Fibroblast of villous mesenchyme (primary cell): ENCODE measurements at regions not wholly inside any gene's neighbourhood (a gene's known extent, or its start where the extent isn't known, plus 50 kb on each side); places are given as distances from the start of the nearest gene placed in this dataset.

Source experiments
- DNase-seq: peaks from one replicate; pipeline ENCODE4 v3.0.0-alpha.2; 2010; ENCODE audit warnings: low read depth
- H3K4me3 ChIP-seq: 2 replicates; pipeline ENCODE4 v1.5.1; 2011; ENCODE audit warnings: low read depth, mild to moderate bottlenecking, low read length
- TF ChIP-seq, protein P1 (sequence below): IDR thresholded peaks from 2 replicates; pipeline ENCODE4 v1.5.1; 2012; ENCODE audit warnings: low read depth, mild to moderate bottlenecking, low read length; ENCODE audit not compliant: insufficient read depth

DNA sequence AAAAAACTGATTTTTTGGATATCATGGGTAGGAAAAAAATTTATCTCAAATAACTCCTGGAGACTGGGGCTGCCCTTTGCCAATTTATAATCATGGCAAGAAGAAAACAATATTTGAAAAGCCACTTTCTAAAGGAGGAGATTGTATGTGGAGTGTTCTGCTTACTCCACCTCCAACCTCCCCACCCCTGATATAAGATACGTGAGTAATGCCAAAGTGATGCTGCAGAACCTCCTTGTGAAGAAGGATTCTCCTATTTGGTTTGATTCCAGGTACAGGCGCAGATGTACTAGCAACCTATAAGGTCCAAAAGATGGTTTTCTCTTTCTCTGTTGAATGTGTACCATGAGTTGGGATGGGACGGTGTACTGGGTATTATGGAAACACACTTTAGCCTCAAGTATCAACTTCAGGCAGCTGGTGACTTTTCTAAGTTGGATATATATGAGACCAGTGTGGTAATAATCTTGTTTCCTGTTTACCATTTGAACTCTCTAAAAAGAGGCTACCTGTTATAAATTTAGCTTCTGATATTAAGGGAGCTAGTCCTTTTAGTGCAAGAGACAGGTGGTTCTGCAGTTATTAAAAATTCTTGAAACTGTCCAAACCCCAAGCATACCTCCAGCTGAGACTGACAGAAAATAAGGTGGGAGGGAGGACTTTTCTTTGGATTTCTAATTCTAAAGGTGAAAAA is 724.0 kb upstream of the MIR17HG start:
- H3K4me3 ChIP-seq, result no peak overlapping the region
- TF ChIP-seq, protein P1, sequence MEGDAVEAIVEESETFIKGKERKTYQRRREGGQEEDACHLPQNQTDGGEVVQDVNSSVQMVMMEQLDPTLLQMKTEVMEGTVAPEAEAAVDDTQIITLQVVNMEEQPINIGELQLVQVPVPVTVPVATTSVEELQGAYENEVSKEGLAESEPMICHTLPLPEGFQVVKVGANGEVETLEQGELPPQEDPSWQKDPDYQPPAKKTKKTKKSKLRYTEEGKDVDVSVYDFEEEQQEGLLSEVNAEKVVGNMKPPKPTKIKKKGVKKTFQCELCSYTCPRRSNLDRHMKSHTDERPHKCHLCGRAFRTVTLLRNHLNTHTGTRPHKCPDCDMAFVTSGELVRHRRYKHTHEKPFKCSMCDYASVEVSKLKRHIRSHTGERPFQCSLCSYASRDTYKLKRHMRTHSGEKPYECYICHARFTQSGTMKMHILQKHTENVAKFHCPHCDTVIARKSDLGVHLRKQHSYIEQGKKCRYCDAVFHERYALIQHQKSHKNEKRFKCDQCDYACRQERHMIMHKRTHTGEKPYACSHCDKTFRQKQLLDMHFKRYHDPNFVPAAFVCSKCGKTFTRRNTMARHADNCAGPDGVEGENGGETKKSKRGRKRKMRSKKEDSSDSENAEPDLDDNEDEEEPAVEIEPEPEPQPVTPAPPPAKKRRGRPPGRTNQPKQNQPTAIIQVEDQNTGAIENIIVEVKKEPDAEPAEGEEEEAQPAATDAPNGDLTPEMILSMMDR, result no peak
- no peak for DNase-seq

DNA sequence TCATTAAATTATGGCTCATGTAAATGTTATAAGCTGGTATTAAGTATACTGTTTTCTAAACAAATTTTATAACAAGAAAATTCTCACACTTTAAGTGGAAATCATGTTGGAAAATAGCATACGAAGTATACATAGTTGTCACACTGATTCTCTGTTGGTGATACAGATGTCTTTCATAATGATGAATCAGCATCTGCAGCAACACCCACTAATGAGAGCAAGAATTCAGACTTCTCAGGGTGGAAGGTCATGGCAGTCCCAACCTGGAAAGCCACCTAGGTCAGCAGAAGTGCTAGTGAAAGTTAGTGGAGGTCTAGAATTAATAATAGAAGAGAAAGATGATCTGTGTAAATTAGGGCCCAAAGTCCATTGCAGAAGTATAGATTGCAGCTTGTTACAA is 719.7 kb upstream of the MIR17HG start:
- TF ChIP-seq, protein P1, result no peak
- no peak for DNase-seq

DNA sequence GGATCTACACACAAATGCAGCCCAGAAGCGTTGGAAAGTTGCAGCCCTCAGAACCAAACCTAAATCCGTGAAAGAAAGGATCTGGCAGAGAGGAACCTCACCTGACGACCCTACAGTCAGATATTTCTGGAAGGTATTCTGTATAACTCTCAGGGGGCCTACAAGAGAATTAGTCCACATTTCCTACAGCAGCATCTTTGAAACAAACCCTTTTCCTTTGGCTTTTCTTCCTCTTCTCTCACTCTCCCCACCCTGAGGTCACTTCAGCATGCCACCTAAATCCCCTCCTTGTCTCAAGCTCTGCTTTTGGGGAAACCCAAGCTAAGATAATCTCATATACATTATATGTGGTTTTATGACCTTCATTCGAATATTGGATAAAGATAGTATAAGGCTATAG is 719.0 kb upstream of the MIR17HG start:
- DNase-seq, result no peak
- TF ChIP-seq, protein P1, result no peak
- no peak overlapping the region for H3K4me3 ChIP-seq

More for the DNA sequence above, 719.7 kb upstream of the MIR17HG start:
- H3K4me3 ChIP-seq, result no peak overlapping the region

DNA sequence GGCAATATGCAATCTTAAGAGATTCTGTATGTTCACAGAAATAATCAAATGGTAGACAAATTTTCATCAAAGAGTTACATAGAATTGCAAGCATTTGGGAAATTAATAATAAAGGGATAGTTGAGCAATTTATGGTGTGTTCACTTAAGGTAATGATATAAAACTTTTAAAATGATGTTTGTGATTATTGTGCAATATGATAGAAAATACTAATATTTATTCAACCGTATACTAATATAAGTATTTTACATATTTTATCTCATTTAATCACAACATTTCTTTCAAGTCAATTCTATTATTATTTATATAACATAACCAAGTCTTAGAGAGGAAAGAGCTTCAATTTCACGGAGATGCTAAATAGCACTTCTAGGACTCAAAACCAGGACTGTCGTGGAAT is 716.8 kb upstream of the MIR17HG start:
- no peak for DNase-seq
- TF ChIP-seq, protein P1, result no peak
- no peak overlapping the region for H3K4me3 ChIP-seq

DNA sequence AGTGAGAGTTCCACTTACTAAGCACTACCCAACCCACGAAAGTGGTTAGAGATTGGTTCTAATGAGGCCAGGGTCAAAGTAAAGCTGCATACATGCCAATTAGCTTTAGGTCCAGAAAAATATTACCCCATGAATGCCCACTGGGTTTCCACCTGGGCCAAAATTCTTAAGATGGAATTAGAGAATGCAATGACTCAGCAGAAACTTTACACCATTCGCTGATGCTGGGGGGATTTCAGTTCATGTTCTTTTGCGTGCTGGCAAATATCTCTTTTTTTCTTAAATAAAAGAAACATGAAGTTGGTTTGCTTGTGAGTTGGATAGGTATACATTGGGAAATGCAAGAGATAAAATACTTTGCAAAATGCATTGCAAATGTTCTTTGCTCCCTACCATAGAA is 715.3 kb upstream of the MIR17HG start:
- TF ChIP-seq, protein P1, result no peak
- no peak overlapping the region for H3K4me3 ChIP-seq
- no peak for DNase-seq

DNA sequence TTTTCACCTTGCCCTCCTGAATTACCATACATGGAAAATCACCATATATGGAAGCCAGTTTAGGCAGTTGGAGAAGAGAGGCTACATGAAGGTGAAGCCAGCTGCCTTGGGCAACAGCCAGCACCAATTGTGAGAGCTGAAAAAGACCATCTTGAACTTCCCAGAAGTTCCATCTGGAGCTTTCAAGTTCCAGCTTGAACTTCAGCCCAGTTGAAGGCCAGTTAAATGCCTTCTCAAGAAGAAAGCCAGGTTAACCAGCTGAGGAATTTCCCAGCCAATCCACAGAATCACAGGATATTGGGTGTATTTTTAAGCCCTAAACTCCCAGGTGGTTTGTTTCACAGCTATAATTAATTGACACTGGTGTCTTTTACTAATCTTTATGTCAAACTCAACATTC is 713.6 kb upstream of the MIR17HG start:
- H3K4me3 ChIP-seq, result no peak overlapping the region
- DNase-seq, result no peak
- TF ChIP-seq, protein P1, result no peak

DNA sequence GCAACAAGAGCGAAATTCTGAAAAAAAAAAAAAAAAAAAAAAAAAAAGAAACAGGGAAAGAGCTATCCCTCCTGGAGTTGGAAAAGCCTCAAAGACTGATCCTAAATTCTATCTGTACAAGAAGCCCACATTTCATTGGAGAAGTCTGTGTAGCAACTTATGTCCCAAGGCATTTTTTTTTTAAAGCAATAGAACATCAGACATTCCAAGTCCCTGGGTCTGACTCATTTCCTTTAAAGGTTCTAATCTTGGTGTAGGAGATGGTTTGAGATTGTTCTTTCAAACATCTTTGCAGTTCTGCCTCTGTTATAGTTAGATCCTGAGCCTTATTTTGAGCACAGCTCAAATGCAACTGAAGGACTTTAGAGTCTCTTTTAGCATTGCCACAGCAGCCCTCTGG is 706.5 kb upstream of the MIR17HG start:
- no peak overlapping the region for H3K4me3 ChIP-seq
- peak; percentile 28 for DNase-seq
- TF ChIP-seq, protein P1, result no peak
